MCF 10A (cell line): ENCODE measurements at regions not wholly inside any gene's neighbourhood (a gene's known extent, or its start where the extent isn't known, plus 50 kb on each side); places are given as distances from the start of the nearest gene placed in this dataset.
A peak's percentile ranks its signal among the peaks of the same experiment; 100 is the strongest.

Source experiments
- BruUV-seq: library from RNA; stranded (reverse); fragments of 400-500 nt; replicated peaks from 2 replicates; lab custom pipeline; 2021; lab: Mats Ljungman, UMichigan
- CTCF ChIA-PET: fragments of 300-600 bp; sonication (Branson Sonifier 250); formaldehyde crosslinking; extraction: SDS; loops from one replicate; lab custom pipeline; 2021; ENCODE audit warnings: antibody characterized with exemption, inconsistent platforms; lab: Yijun Ruan, JAX
- POLR2A ChIA-PET: fragments of 300-600, 350-650 bp; sonication (Branson Sonifier 250); formaldehyde crosslinking; extraction: SDS; loops from one replicate; lab custom pipeline; 2020; ENCODE audit warnings: antibody characterized with exemption, inconsistent platforms; lab: Yijun Ruan, JAX
- DNase-seq: peaks from one replicate; pipeline ENCODE4 v3.0.0-alpha.2; 2018; ENCODE audit not compliant: unreplicated experiment
- H3K27ac Mint-ChIP-seq: one replicate; pipeline ENCODE4 v1.8.0; 2022; ENCODE audit warnings: mild to moderate bottlenecking, low read depth, mixed read lengths; ENCODE audit not compliant: unreplicated experiment
- H3K27me3 Mint-ChIP-seq: one replicate; pipeline ENCODE4 v1.8.0; 2022; ENCODE audit warnings: mixed read lengths; ENCODE audit not compliant: insufficient read depth, unreplicated experiment
- H3K36me3 Mint-ChIP-seq: one replicate; pipeline ENCODE4 v1.8.0; 2022; ENCODE audit warnings: mild to moderate bottlenecking, moderate library complexity, mixed read lengths; ENCODE audit not compliant: insufficient read depth, unreplicated experiment
- H3K4me1 Mint-ChIP-seq: one replicate; pipeline ENCODE4 v1.8.0; 2022; ENCODE audit warnings: mixed read lengths; ENCODE audit not compliant: insufficient read depth, unreplicated experiment
- H3K4me3 Mint-ChIP-seq: one replicate; pipeline ENCODE4 v1.8.0; 2022; ENCODE audit warnings: mild to moderate bottlenecking, moderate library complexity, mixed read lengths; ENCODE audit not compliant: unreplicated experiment
- H3K9me3 Mint-ChIP-seq: one replicate; pipeline ENCODE4 v1.8.0; 2022; ENCODE audit warnings: mixed read lengths; ENCODE audit not compliant: unreplicated experiment
- intact Hi-C: fragments of 100-400 bp; cut with micrococcal nuclease; formaldehyde crosslinking; loops from 2 replicates; pipeline ENCODE4 v1.14.1; 2022
- TF ChIP-seq, protein P1 (sequence below): fragments of 200-600 bp; IDR thresholded peaks from one replicate; pipeline ENCODE4 v1.8.0; 2022; ENCODE audit warnings: antibody characterized with exemption, mild to moderate bottlenecking; ENCODE audit not compliant: unreplicated experiment

DNA sequence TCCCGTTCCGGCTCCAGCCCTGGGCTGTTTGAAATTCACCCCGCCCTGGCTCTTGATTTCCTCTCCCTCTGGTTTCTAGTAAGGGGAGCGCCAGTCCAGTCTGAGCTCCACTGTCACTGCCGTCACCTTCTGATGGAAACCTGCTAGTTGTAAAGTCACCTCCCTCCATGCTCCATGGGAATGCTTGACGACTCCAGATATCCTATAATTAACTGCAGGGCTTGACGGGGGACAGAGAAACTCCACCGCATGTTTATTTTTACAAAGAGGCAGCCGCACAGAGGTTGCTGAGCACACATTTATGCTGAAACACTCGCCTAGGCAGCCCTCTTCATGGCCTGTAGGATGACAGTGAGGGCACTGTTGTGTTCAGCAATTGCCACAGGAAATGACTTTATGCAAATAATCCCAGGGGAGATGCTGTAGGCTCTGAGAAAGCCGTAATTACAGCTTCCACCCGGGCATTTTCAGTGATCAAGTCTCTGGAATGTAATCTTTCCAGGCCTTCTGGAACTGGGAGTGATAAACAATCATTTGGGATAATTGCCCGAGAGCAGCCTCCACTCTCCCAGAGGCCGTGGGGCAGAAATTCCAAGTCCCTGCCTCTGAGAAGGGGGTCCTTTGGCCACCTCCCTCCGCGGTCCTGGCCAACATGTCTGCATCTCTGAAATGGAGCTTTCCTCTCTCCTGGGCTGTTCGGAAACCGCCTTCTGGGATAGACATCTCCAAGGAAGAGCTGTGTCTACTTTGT lies 300.5 kb downstream of the KLF6 start:
- POLR2A ChIA-PET = interaction anchor here (0.8 to 4.6 kb wide), 2 partner anchors 12 to 16 kb away, joined by 3 to 33 read pairs; no protein-coding TSS in a partner anchor
- CTCF ChIA-PET = interaction anchor here (0.6 kb wide), 1 partner anchor 252 kb away, joined by 3 read pairs; no protein-coding TSS in a partner anchor
- peaks cover 6% of the 10 kb centered on the region for H3K36me3 Mint-ChIP-seq
- H3K27me3 Mint-ChIP-seq = no peaks in the 10 kb centered on the region
- peaks cover 16% of the 10 kb centered on the region for H3K4me1 Mint-ChIP-seq
- no TSS peak for BruUV-seq
- DNase-seq = no peak
- intact Hi-C loops = no loop called here
- H3K4me3 Mint-ChIP-seq = no peak overlapping the region
- H3K27ac Mint-ChIP-seq = no peak overlapping the region
- no peaks in the 10 kb centered on the region for H3K9me3 Mint-ChIP-seq
- TF ChIP-seq, protein P1, sequence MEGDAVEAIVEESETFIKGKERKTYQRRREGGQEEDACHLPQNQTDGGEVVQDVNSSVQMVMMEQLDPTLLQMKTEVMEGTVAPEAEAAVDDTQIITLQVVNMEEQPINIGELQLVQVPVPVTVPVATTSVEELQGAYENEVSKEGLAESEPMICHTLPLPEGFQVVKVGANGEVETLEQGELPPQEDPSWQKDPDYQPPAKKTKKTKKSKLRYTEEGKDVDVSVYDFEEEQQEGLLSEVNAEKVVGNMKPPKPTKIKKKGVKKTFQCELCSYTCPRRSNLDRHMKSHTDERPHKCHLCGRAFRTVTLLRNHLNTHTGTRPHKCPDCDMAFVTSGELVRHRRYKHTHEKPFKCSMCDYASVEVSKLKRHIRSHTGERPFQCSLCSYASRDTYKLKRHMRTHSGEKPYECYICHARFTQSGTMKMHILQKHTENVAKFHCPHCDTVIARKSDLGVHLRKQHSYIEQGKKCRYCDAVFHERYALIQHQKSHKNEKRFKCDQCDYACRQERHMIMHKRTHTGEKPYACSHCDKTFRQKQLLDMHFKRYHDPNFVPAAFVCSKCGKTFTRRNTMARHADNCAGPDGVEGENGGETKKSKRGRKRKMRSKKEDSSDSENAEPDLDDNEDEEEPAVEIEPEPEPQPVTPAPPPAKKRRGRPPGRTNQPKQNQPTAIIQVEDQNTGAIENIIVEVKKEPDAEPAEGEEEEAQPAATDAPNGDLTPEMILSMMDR = no peak

DNA sequence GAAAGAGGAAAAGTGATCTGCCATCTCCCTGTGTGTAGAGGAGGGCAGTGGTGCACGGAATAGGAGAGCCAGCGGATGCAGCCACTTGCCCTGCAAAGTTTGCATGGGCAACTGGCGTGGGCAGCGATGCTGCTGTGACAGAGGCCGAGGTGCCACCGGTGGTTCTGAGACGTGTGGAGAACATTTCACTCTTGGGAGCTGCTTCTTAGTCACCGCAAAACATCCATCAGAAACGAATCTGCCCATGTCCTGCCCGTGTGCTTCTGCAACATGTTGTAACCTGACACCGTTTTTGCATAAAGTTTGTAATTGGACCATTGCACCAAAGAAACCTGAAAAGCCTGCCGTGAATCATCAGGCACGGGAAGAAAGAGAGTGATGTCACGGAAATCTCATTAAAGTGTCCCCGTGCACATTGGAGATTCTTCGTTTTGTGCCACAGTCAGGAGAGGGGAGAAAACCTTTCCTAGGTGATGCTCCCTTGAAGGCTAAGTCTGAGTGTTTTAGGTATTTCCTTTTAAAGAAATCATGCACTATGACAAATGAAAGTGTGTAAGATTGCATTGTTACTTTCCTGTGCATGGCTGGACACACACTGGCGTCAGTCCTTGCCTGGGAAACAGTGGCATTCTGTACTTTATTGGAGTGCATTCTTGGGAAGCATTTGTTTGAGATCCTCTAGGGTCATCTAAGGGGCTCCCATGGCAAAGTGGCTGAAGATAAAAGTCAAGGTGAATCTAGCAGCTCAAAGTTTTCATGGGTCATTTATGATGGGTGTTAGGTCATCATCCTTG lies 302.6 kb downstream of the KLF6 start:
- Mint-ChIP-seq H3K27ac (peak overlapping the region; percentile 79), H3K27me3 (no peaks in the 10 kb centered on the region), H3K4me3 (peak overlapping the region; percentile 55), H3K9me3 (no peaks in the 10 kb centered on the region), H3K4me1 (peaks cover 23% of the 10 kb centered on the region), H3K36me3 (peaks cover 10% of the 10 kb centered on the region)
- TSS peak; percentile 44 for BruUV-seq
- TF ChIP-seq, protein P1 = no peak
- POLR2A ChIA-PET = interaction anchor here (0.7 to 4.6 kb wide), 10 partner anchors 10 to 303 kb away, joined by 3 to 33 read pairs (median 3); partner anchors contain the start of gene KLF6
- intact Hi-C loops = no loop called here
- DNase-seq = peak; percentile 96
- CTCF ChIA-PET = no interaction called here

DNA sequence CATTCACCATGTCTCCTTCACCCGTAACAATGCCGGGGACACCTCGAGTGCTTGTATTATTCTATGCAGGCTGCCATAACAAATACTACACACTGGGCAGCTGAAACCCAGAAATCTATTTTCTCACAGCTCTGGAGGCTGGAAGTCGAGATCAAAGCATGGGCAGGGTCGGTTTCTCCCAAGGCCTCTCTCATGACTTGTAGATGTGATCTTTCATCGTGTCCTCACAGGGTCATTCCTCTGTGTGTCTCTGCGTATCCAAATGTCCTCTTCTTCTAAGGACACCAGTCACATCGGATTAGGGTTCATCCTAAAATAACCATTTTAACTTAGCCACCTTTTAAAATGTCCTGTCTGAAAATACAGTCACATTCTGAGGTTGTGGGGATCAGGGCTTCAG lies 303.5 kb downstream of the KLF6 start:
- TF ChIP-seq, protein P1 = no peak
- BruUV-seq = no TSS peak
- H3K4me3 Mint-ChIP-seq = no peak overlapping the region
- intact Hi-C loops = no loop called here
- peaks cover 31% of the 10 kb centered on the region for H3K4me1 Mint-ChIP-seq
- H3K9me3 Mint-ChIP-seq = no peaks in the 10 kb centered on the region
- peaks cover 10% of the 10 kb centered on the region for H3K36me3 Mint-ChIP-seq
- H3K27me3 Mint-ChIP-seq = no peaks in the 10 kb centered on the region
- DNase-seq = no peak
- peak overlapping the region; percentile 79 for H3K27ac Mint-ChIP-seq
- ChIA-PET CTCF (interaction anchor here (0.9 kb wide), 1 partner anchor 300 kb away, joined by 3 read pairs; no protein-coding TSS in a partner anchor), POLR2A (interaction anchor here (0.8 to 4.6 kb wide), 6 partner anchors 9 to 301 kb away, joined by 3 to 33 read pairs (median 6); no protein-coding TSS in a partner anchor)

DNA sequence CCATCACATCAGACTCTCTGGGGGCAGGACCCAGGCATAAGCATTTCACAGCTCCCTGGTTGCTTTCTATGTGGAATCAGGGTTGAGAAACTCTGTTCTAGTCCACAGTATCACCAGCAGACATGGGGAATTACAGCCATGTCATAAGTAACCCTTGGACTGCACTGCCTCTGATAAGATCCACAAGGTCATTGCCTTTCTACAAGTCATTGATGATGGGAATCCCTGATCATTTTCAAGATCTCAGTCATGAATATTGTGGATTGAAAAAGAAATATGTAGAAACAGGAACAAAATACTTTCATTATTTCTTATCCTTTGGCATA lies 304.1 kb downstream of the KLF6 start:
- Mint-ChIP-seq H3K9me3 (no peaks in the 10 kb centered on the region), H3K27ac (no peak overlapping the region), H3K36me3 (peaks cover 10% of the 10 kb centered on the region), H3K27me3 (no peaks in the 10 kb centered on the region), H3K4me3 (no peak overlapping the region), H3K4me1 (peaks cover 31% of the 10 kb centered on the region)
- intact Hi-C loops = no loop called here
- ChIA-PET POLR2A (interaction anchor here (0.5 to 4.6 kb wide), 3 partner anchors 8 to 28 kb away, joined by 3 to 33 read pairs (median 10); no protein-coding TSS in a partner anchor), CTCF (interaction anchor here (0.9 kb wide), 1 partner anchor 301 kb away, joined by 3 read pairs; no protein-coding TSS in a partner anchor)
- no TSS peak for BruUV-seq
- no peak for DNase-seq
- TF ChIP-seq, protein P1 = no peak
